ENCODE measurements at regions not wholly inside any gene's neighbourhood (a gene's known extent, or its start where the extent isn't known, plus 50 kb on each side); places are given as distances from the start of the nearest gene placed in this dataset.

DNA sequence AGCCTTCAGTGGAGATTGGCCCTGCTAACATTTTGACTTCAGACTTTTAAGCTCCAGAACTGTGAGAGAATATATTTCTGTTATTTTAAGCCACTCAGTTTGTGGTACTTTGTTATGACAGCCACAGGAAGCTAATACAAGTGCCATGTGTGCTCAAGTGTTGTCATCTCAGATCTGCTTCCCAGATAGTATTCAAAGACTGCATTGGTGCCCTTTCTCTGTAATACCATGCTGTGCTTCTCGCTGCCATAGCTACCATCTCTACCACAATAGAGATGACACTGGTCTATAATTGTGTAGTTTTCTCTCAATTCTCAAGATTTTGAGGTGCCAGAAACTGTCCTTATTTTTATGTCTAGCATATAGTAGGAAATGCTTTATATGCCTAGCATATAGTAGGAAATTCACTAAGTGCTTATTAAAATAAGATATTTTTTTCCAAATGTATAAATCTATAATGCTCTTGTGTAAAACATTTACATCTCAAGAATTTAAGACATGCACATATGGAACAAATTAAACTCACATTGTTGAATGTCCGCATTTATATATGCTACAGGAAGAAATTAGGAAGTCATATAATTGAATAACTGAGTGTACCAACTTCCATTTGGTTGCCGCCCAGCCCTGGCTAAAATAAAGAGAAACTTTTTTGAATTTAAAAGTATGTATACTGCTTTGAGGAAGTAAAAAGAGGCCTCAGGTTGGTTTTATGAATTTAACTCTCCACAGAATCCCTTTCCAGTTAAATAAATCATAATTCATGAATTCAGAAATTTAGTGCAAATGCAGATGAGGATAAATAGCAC lies 77.6 kb downstream of the TPBG start:
- H3K9me3 Mint-ChIP-seq, result no peaks in the 10 kb centered on the region
- DNase-seq (no peak), ATAC-seq (ENCODE audit: low read depth) (no peak)
- CTCF ChIA-PET, result no interaction called here
- no peak overlapping the region for H3K4me3 Mint-ChIP-seq
- no peak overlapping the region for H3K27ac Mint-ChIP-seq
- H3K27me3 Mint-ChIP-seq, result no peaks in the 10 kb centered on the region
- POLR2A ChIA-PET, result no interaction called here
- no peaks in the 10 kb centered on the region for H3K36me3 Mint-ChIP-seq (ENCODE audit: low read depth)
- TF ChIP-seq, protein P1, sequence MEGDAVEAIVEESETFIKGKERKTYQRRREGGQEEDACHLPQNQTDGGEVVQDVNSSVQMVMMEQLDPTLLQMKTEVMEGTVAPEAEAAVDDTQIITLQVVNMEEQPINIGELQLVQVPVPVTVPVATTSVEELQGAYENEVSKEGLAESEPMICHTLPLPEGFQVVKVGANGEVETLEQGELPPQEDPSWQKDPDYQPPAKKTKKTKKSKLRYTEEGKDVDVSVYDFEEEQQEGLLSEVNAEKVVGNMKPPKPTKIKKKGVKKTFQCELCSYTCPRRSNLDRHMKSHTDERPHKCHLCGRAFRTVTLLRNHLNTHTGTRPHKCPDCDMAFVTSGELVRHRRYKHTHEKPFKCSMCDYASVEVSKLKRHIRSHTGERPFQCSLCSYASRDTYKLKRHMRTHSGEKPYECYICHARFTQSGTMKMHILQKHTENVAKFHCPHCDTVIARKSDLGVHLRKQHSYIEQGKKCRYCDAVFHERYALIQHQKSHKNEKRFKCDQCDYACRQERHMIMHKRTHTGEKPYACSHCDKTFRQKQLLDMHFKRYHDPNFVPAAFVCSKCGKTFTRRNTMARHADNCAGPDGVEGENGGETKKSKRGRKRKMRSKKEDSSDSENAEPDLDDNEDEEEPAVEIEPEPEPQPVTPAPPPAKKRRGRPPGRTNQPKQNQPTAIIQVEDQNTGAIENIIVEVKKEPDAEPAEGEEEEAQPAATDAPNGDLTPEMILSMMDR (IDR thresholded peaks at IDR 0.05), result no peak
- no peaks in the 10 kb centered on the region for H3K4me1 Mint-ChIP-seq
- intact Hi-C loops (cut with micrococcal nuclease), result no loop called here

DNA sequence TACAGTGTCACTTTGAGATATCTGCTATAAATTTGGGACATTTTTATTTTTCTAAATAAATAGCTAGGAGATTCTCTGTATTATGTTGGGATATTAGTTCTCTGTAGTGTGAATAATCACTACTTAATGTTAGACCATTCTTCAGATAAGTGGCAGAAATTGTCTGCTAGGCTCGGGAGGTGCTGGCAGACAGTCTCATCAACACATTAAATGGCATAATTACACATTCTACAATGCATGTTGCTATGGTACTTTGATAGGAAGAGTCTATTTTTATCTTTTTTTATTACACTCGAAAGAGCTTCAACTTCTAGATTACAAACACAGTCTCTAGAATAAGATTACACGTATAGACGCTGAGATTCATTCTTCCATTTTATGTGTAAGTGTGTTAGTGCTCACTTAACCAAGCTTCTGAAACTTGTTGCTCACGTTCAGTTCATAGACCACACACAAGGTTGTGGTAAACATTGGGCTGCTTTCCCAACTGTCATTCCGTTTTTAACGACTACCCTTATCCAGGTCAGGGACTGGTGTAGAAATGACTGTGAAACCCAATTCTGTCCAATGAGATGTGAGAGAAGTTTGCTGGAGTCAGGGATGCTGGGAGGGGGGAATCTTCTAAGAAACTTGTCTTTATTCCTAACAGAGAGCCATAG lies 78.6 kb downstream of the TPBG start:
- DNase-seq (no peak), ATAC-seq (ENCODE audit: low read depth) (no peak)
- intact Hi-C loops (cut with micrococcal nuclease), result no loop called here
- TF ChIP-seq, protein P1 (IDR thresholded peaks at IDR 0.05), result no peak
- ChIA-PET POLR2A (no interaction called here), CTCF (interaction anchor here (0.5 kb wide), 1 partner anchor 42 kb away, joined by 3 read pairs; no protein-coding TSS in a partner anchor)
- H3K4me3 Mint-ChIP-seq, result no peak overlapping the region
- no peaks in the 10 kb centered on the region for H3K9me3 Mint-ChIP-seq
- no peaks in the 10 kb centered on the region for H3K4me1 Mint-ChIP-seq
- no peak overlapping the region for H3K27ac Mint-ChIP-seq
- no peaks in the 10 kb centered on the region for H3K27me3 Mint-ChIP-seq
- no peaks in the 10 kb centered on the region for H3K36me3 Mint-ChIP-seq (ENCODE audit: low read depth)

DNA sequence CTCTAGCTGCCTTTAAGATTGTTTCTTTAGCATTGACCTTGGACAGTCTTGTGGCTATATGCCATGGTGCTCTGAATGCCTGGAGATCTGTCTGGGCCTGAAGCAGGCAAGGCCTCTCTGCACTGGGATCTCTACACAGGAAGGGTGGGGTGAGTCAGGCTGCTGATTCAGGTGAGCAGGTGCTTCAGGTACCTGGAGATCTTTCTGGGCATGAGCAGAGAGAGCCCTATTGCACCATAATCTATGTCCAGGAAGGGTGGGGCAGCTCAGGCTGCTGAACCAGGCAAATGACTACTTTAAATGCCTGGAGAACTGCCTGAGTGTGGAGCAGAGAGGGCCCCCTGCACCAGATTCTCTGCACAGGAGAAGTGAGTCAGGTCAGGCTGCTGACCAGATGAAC lies 94.5 kb downstream of the TPBG start:
- H3K36me3 Mint-ChIP-seq (ENCODE audit: low read depth), result no peaks in the 10 kb centered on the region
- intact Hi-C loops (cut with micrococcal nuclease), result no loop called here
- H3K9me3 Mint-ChIP-seq, result peaks cover 18% of the 10 kb centered on the region
- H3K4me3 Mint-ChIP-seq, result no peak overlapping the region
- ATAC-seq (ENCODE audit: low read depth) (no peak), DNase-seq (no peak)
- H3K27ac Mint-ChIP-seq, result no peak overlapping the region
- TF ChIP-seq, protein P1 (IDR thresholded peaks at IDR 0.05), result no peak
- no peaks in the 10 kb centered on the region for H3K4me1 Mint-ChIP-seq
- no peaks in the 10 kb centered on the region for H3K27me3 Mint-ChIP-seq
- ChIA-PET CTCF (no interaction called here), POLR2A (no interaction called here)

DNA sequence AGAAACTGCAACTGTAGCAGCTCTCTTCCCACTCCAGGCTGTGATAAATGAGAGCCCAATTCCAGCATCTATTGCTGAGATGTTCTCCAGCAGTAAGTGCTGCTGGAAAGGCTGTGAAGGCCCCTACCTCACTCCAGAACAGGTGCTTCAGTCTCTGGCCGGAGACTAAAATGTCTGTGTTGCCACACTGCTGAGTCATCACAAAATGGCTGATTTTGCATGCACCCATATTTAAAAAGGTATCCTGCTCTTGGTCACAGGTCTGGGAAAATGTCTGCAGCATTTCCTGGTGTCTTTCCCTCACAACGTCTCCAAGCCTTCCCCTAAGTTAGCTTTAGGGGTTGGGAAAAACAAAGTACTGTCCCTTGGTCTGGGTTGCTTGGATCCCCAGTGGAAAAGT lies 95.1 kb downstream of the TPBG start:
- DNase-seq (no peak), ATAC-seq (ENCODE audit: low read depth) (no peak)
- no peak overlapping the region for H3K4me3 Mint-ChIP-seq
- no peak overlapping the region for H3K27ac Mint-ChIP-seq
- POLR2A ChIA-PET, result no interaction called here
- H3K9me3 Mint-ChIP-seq, result peaks cover 17% of the 10 kb centered on the region
- TF ChIP-seq, protein P1 (IDR thresholded peaks at IDR 0.05), result no peak
- CTCF ChIA-PET, result no interaction called here
- H3K36me3 Mint-ChIP-seq (ENCODE audit: low read depth), result no peaks in the 10 kb centered on the region
- no peaks in the 10 kb centered on the region for H3K4me1 Mint-ChIP-seq
- intact Hi-C loops (cut with micrococcal nuclease), result no loop called here
- H3K27me3 Mint-ChIP-seq, result no peaks in the 10 kb centered on the region

DNA sequence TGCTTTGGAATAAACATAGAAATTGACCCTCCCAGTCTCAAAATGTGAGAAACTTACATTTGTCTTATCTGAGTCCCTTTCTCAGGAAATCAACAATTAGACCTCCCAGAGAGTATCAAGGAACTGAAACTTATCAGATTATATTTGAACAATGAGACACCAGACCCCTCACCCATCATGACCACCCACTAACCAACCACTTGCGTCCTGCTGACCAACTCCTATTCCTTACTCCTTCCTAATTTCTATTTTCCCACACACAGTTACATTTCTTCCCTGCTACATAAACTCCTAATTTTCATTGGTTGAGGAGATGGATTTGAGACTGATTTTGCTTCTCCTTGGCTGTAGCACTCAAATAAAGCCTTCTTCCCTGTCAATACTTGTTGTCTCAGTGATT lies 97.9 kb downstream of the TPBG start:
- POLR2A ChIA-PET, result no interaction called here
- TF ChIP-seq, protein P1 (IDR thresholded peaks at IDR 0.05), result no peak

More for the DNA sequence above, 97.9 kb downstream of the TPBG start:
- Mint-ChIP-seq H3K4me3 (no peak overlapping the region), H3K27ac (no peak overlapping the region), H3K36me3 (ENCODE audit: low read depth) (no peaks in the 10 kb centered on the region), H3K4me1 (no peaks in the 10 kb centered on the region), H3K9me3 (peaks cover 9% of the 10 kb centered on the region), H3K27me3 (no peaks in the 10 kb centered on the region)
- intact Hi-C loops (cut with micrococcal nuclease), result no loop called here
- ATAC-seq (ENCODE audit: low read depth) (no peak), DNase-seq (no peak)
- CTCF ChIA-PET, result no interaction called here

Measured in activated B cell treated with CpG ODN at 0.5 μM for 24 hours (primary cell).